ENCODE measurements at regions not wholly inside any gene's neighbourhood (a gene's known extent, or its start where the extent isn't known, plus 50 kb on each side); places are given as distances from the start of the nearest gene placed in this dataset.

- TF ChIP-seq CTCF (conservative IDR thresholded peaks at IDR 0.05; ENCODE audit: low read depth, low read length): no peak
- no peak for TF ChIP-seq EZH2 (IDR thresholded peaks at IDR 0.05; ENCODE audit: low read length, unreplicated experiment)
Measured at GRCh38 chr18:46385124-46385523, 271.9 kb downstream of the LOXHD1 start.
